H1 (cell line): ENCODE measurements at regions not wholly inside any gene's neighbourhood (a gene's known extent, or its start where the extent isn't known, plus 50 kb on each side); places are given as distances from the start of the nearest gene placed in this dataset.

Experiments
- CTBP2 ChIP-seq: IDR thresholded peaks from 2 replicates; pipeline ENCODE4 v1.7.0; 2011; ENCODE audit warnings: borderline replicate concordance, mild to moderate bottlenecking, moderate library complexity, mixed read lengths, low read length; ENCODE audit not compliant: insufficient read depth, insufficient read length
- PHF8 ChIP-seq: fragments of 200-600 bp; sonication (generic); conservative IDR thresholded peaks from 2 replicates; pipeline ENCODE4 v1.7.1; 2012; ENCODE audit warnings: low read depth, mild to moderate bottlenecking, inconsistent platforms, low read length, moderate library complexity
- RBBP5 ChIP-seq: IDR thresholded peaks from 2 replicates; pipeline ENCODE4 v1.7.1; 2012; ENCODE audit warnings: low read depth, mild to moderate bottlenecking, inconsistent platforms, low read length, moderate library complexity, borderline replicate concordance
- RNF2 ChIP-seq: fragments of 200-900, 300-1000 bp; sonication (generic); IDR thresholded peaks from 2 replicates; pipeline ENCODE4 v1.7.1; 2016; ENCODE audit warnings: borderline replicate concordance, low read depth, mild to moderate bottlenecking, antibody characterized with exemption, low read length; ENCODE audit not compliant: poor library complexity, severe bottlenecking; ENCODE audit errors: missing control alignments
- TF ChIP-seq, protein P1 (sequence below): IDR thresholded peaks from 2 replicates; pipeline ENCODE4 v1.6.1; 2012; ENCODE audit warnings: inconsistent platforms
- TF ChIP-seq, protein P2 (sequence below): IDR thresholded peaks from 2 replicates; pipeline ENCODE4 v1.6.1; 2012; ENCODE audit warnings: low read length, inconsistent platforms

DNA sequence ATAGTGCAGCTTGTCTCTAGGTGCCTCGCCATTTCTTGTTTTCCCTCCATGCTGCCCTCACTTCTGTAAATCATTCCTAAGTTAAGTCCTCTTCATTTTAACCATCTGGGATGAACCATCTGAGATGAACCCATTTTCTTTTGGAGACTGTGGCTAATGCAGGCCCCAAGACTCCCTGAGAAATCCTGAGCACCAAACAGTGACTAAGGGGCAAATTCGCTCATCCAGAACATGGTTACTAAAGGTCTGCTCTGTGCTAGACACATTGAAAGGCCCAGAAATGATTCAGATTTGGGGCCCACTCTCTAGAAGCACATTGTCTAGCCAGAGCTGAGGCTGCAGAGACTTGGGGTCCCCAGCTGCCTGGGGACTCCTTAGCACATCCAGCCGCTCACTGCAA, 151.9 kb upstream of the CTTNBP2NL start (continued):
- TF ChIP-seq, protein P1, sequence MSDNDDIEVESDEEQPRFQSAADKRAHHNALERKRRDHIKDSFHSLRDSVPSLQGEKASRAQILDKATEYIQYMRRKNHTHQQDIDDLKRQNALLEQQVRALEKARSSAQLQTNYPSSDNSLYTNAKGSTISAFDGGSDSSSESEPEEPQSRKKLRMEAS, result no peak
- TF ChIP-seq, protein P2, sequence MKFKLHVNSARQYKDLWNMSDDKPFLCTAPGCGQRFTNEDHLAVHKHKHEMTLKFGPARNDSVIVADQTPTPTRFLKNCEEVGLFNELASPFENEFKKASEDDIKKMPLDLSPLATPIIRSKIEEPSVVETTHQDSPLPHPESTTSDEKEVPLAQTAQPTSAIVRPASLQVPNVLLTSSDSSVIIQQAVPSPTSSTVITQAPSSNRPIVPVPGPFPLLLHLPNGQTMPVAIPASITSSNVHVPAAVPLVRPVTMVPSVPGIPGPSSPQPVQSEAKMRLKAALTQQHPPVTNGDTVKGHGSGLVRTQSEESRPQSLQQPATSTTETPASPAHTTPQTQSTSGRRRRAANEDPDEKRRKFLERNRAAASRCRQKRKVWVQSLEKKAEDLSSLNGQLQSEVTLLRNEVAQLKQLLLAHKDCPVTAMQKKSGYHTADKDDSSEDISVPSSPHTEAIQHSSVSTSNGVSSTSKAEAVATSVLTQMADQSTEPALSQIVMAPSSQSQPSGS, result no peak
- TF ChIP-seq PHF8, result no peak
- TF ChIP-seq RBBP5, result no peak
- no peak for TF ChIP-seq RNF2
- no peak for TF ChIP-seq CTBP2
